Choroid plexus epithelial cell (primary cell): ENCODE measurements at regions not wholly inside any gene's neighbourhood (a gene's known extent, or its start where the extent isn't known, plus 50 kb on each side); places are given as distances from the start of the nearest gene placed in this dataset.

Experiments
- DNase-seq: peaks from one replicate; pipeline ENCODE4 v3.0.0-alpha.2; 2010; ENCODE audit warnings: low read depth
- H3K4me3 ChIP-seq: 2 replicates; pipeline ENCODE4 v1.5.1; 2011; ENCODE audit warnings: low read depth, mild to moderate bottlenecking, control low read depth, low read length, moderate library complexity
- CTCF ChIP-seq: conservative IDR thresholded peaks from 2 replicates; pipeline ENCODE4 v1.5.1; 2011; ENCODE audit warnings: low read depth, mild to moderate bottlenecking, control low read depth, inconsistent platforms, low read length, moderate library complexity

- no peak for TF ChIP-seq CTCF
- no peak overlapping the region for H3K4me3 ChIP-seq
- DNase-seq = peak; percentile 12
Measured at GRCh38 chr12:127582074-127582473, 684.9 kb upstream of the TMEM132C start.

GRCh38 chr12:127583041-127583440, 683.9 kb upstream of the TMEM132C start:
- no peak for DNase-seq
- H3K4me3 ChIP-seq = no peak overlapping the region
- no peak for TF ChIP-seq CTCF

- no peak overlapping the region for H3K4me3 ChIP-seq
- peak; percentile 92 for DNase-seq
- TF ChIP-seq CTCF = no peak
Measured at GRCh38 chr12:127588249-127588648, 678.7 kb upstream of the TMEM132C start.

GRCh38 chr12:127589541-127589940, 677.4 kb upstream of the TMEM132C start:
- TF ChIP-seq CTCF = no peak
- no peak overlapping the region for H3K4me3 ChIP-seq
- no peak for DNase-seq

- DNase-seq = no peak
- TF ChIP-seq CTCF = no peak
- H3K4me3 ChIP-seq = no peak overlapping the region
Measured at GRCh38 chr12:127590868-127591267, 676.1 kb upstream of the TMEM132C start.

GRCh38 chr12:127592245-127592644, 674.7 kb upstream of the TMEM132C start:
- H3K4me3 ChIP-seq = no peak overlapping the region
- peak; percentile 17 for DNase-seq
- no peak for TF ChIP-seq CTCF

GRCh38 chr12:127594351-127594970, 672.5 kb upstream of the TMEM132C start:
- no peak for DNase-seq
- TF ChIP-seq CTCF = no peak
- no peak overlapping the region for H3K4me3 ChIP-seq
